GM21367 (cell line): ENCODE measurements at regions not wholly inside any gene's neighbourhood (a gene's known extent, or its start where the extent isn't known, plus 50 kb on each side); places are given as distances from the start of the nearest gene placed in this dataset.

ENCODE experiments used
- ATAC-seq: cut with Tn5 transposase; IDR thresholded peaks from one replicate; pipeline ENCODE4 v1.9.1; 2021; ENCODE audit not compliant: unreplicated experiment

GRCh38 chr12:59839514-59839913 is 243.7 kb downstream of the SLC16A7 start:
- no peak for ATAC-seq

- ATAC-seq: no peak
Measured at GRCh38 chr12:59843260-59843843, 247.5 kb downstream of the SLC16A7 start.

- ATAC-seq: no peak
Measured at GRCh38 chr12:59844750-59845149, 248.9 kb downstream of the SLC16A7 start.

- ATAC-seq: no peak
Measured at GRCh38 chr12:59845293-59845692, 249.5 kb downstream of the SLC16A7 start.

GRCh38 chr12:59847127-59847526 is 251.3 kb downstream of the SLC16A7 start:
- ATAC-seq: no peak

- no peak for ATAC-seq
Measured at GRCh38 chr12:59850268-59850667, 254.4 kb downstream of the SLC16A7 start.

GRCh38 chr12:59858508-59859170 is 262.8 kb downstream of the SLC16A7 start:
- ATAC-seq: no peak

- no peak for ATAC-seq
Measured at GRCh38 chr12:59859171-59859510, 263.3 kb downstream of the SLC16A7 start.

- ATAC-seq: no peak
Measured at GRCh38 chr12:59861635-59862034, 265.8 kb downstream of the SLC16A7 start.

GRCh38 chr12:59867055-59867454 is 271.2 kb downstream of the SLC16A7 start:
- ATAC-seq: no peak

GRCh38 chr12:59867689-59868088 is 271.9 kb downstream of the SLC16A7 start:
- ATAC-seq: no peak

GRCh38 chr12:59871779-59872178 is 275.9 kb downstream of the SLC16A7 start:
- no peak for ATAC-seq

GRCh38 chr12:59873136-59873535 is 277.3 kb downstream of the SLC16A7 start:
- ATAC-seq: no peak

- ATAC-seq: no peak
Measured at GRCh38 chr12:59874781-59875180, 279.0 kb downstream of the SLC16A7 start.

GRCh38 chr12:59886131-59886733 is 290.4 kb downstream of the SLC16A7 start:
- no peak for ATAC-seq

- ATAC-seq: no peak
Measured at GRCh38 chr12:59887178-59887577, 291.3 kb downstream of the SLC16A7 start.

GRCh38 chr12:59890896-59891579 is 295.2 kb downstream of the SLC16A7 start:
- no peak for ATAC-seq

GRCh38 chr12:59895166-59895775 is 299.4 kb downstream of the SLC16A7 start:
- no peak for ATAC-seq

GRCh38 chr12:59904874-59905521 is 309.2 kb downstream of the SLC16A7 start:
- ATAC-seq: no peak

- ATAC-seq: no peak
Measured at GRCh38 chr12:59911516-59911915, 315.7 kb downstream of the SLC16A7 start.

- no peak for ATAC-seq
Measured at GRCh38 chr12:59916988-59917387, 321.2 kb downstream of the SLC16A7 start.
